SK-N-SH (cell line): ENCODE measurements at regions not wholly inside any gene's neighbourhood (a gene's known extent, or its start where the extent isn't known, plus 50 kb on each side); places are given as distances from the start of the nearest gene placed in this dataset.

Experiments
- CHD2 ChIP-seq: fragments of 150-350 bp; IDR thresholded peaks from 2 replicates; pipeline ENCODE4 v1.6.1; 2018; ENCODE audit warnings: low read length; ENCODE audit not compliant: partially characterized antibody
- EZH2phosphoT487 ChIP-seq: fragments of 200-600 bp; sonication (generic); IDR thresholded peaks from 2 replicates; pipeline ENCODE4 v1.6.1; 2017; ENCODE audit warnings: low read depth, mixed run types, mild to moderate bottlenecking, antibody characterized with exemption, moderate library complexity, borderline replicate concordance
- FOSL2 ChIP-seq: IDR thresholded peaks from 2 replicates; pipeline ENCODE4 v1.4.0; 2012; ENCODE audit warnings: low read depth, mild to moderate bottlenecking, moderate library complexity, borderline replicate concordance
- GATA2 ChIP-seq: sonication (generic); formaldehyde crosslinking; IDR thresholded peaks from 2 replicates; pipeline ENCODE4 v1.5.0; 2020; ENCODE audit warnings: mild to moderate bottlenecking, missing genetic modification reagents
- JUND ChIP-seq: IDR thresholded peaks from 2 replicates; pipeline ENCODE4 v1.4.0; 2012
- MEF2A ChIP-seq: IDR thresholded peaks from 2 replicates; pipeline ENCODE4 v1.4.0; 2012; ENCODE audit warnings: low read depth, borderline replicate concordance
- POLR2AphosphoS5 ChIP-seq: IDR thresholded peaks from 2 replicates; pipeline ENCODE4 v1.6.1; 2012; ENCODE audit warnings: low read depth, low read length
- RAD21 ChIP-seq: IDR thresholded peaks from 2 replicates; pipeline ENCODE4 v1.6.1; 2012; ENCODE audit warnings: mild to moderate bottlenecking, low read length
- RXRA ChIP-seq: IDR thresholded peaks from 2 replicates; pipeline ENCODE4 v1.4.0; 2012; ENCODE audit warnings: low read depth, mild to moderate bottlenecking, borderline replicate concordance
- TAF1 ChIP-seq: IDR thresholded peaks from 2 replicates; pipeline ENCODE4 v1.6.1; 2012; ENCODE audit warnings: low read depth, mild to moderate bottlenecking, low read length, moderate library complexity, borderline replicate concordance
- TEAD4 ChIP-seq: IDR thresholded peaks from 2 replicates; pipeline ENCODE4 v1.4.0; 2012; ENCODE audit warnings: mild to moderate bottlenecking, borderline replicate concordance; ENCODE audit not compliant: insufficient read depth
- TF ChIP-seq, protein P1 (sequence below): fragments of 200-600 bp; sonication (generic); IDR thresholded peaks from 2 replicates; pipeline ENCODE4 v1.6.1; 2017; ENCODE audit warnings: antibody characterized with exemption, mild to moderate bottlenecking, moderate library complexity

DNA sequence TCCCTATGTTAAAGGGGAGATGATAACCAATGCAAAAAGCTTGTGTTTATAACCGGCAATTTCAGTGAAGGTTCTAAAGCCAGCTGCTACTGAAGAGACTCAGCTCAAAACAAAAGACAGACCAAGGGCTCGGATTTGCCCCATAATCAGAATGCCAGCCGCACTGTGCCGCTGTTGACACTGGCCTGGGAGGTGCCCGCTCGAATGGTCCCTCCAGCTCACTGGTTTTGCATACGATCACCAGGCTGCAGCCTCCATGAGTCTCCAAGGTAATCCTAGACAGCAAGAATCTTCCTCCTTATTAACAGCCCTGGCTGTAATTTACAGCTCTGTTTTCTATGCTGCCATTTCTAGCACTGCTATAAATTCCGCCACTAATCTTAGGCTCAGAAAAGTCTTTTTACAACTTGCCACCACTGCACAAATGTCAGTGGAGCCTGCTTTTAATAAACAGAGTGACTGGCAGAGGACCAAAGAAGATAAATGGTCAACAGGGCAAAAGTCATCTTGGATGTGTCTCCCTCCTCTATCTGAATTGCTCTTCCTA lies 155.7 kb upstream of the SH3BP4 start:
- TF ChIP-seq TAF1: no peak
- TF ChIP-seq RAD21: no peak
- TF ChIP-seq, protein P1, sequence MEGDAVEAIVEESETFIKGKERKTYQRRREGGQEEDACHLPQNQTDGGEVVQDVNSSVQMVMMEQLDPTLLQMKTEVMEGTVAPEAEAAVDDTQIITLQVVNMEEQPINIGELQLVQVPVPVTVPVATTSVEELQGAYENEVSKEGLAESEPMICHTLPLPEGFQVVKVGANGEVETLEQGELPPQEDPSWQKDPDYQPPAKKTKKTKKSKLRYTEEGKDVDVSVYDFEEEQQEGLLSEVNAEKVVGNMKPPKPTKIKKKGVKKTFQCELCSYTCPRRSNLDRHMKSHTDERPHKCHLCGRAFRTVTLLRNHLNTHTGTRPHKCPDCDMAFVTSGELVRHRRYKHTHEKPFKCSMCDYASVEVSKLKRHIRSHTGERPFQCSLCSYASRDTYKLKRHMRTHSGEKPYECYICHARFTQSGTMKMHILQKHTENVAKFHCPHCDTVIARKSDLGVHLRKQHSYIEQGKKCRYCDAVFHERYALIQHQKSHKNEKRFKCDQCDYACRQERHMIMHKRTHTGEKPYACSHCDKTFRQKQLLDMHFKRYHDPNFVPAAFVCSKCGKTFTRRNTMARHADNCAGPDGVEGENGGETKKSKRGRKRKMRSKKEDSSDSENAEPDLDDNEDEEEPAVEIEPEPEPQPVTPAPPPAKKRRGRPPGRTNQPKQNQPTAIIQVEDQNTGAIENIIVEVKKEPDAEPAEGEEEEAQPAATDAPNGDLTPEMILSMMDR: no peak
- TF ChIP-seq FOSL2: no peak
- no peak for TF ChIP-seq RXRA
- no peak for TF ChIP-seq CHD2
- no peak for TF ChIP-seq TEAD4
- no peak for TF ChIP-seq JUND
- TF ChIP-seq EZH2phosphoT487: no peak
- TF ChIP-seq POLR2AphosphoS5: no peak
- TF ChIP-seq GATA2 (CRISPR knock-in tag): no peak
- TF ChIP-seq MEF2A: no peak
